ENCODE measurements at regions not wholly inside any gene's neighbourhood (a gene's known extent, or its start where the extent isn't known, plus 50 kb on each side); places are given as distances from the start of the nearest gene placed in this dataset.

DNA sequence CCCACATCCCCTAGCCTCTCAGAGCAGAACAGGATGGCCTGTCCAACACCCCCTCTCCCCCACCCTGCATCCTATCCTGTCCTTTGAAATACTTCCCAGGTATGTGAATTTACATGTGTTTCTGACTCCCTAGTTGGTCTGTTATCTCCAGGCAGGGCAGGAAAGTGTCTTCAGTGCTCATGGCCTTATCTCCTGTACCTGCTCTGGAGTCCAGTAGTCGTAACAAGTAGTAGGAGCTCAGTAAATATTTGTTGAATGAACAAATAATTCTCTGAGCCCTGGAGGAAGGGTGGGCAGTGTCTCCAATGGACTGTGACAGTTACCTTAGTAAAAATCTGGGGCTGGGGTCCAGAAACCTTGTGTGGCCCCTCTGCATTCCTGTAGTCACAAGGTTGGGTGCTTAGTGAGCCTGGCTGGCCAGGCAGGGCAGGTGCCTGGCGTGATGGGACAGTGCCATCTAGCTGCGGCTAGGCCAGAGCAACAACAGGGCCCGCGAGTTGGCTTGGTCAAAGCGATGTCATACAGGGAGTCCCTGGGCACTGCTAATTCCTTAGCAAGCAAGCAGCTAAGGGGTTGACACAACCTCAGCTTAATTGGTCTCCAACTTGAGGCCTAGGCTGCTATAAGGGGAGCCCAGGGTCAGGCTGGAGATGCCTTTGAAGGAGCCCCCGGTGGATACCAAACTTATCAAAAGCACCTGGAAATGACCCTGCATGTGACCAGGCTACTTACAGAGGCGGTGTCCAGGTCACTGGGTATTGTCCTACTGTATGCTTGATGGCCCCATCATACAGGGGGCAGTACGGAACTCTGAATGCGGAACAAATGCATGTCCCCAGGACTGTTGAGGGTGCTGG lies 89.0 kb upstream of the PPM1J start:
- peaks cover 3% of the 10 kb centered on the region for H3K27me3 Mint-ChIP-seq
- H3K9me3 Mint-ChIP-seq = no peaks in the 10 kb centered on the region
- ChIA-PET POLR2A (no interaction called here), CTCF (interaction anchor here (0.7 to 6.0 kb wide), 4 partner anchors 83 to 446 kb away, joined by 3 to 59 read pairs (median 5); partner anchors contain the start of gene PPM1J)
- intact Hi-C loops (cut with micrococcal nuclease) = loop anchor here (1.0 to 10.0 kb wide), 3 partner anchors 88 to 449 kb away; no protein-coding TSS in a partner anchor
- H3K27ac Mint-ChIP-seq = no peak overlapping the region
- DNase-seq (peak; percentile 27), ATAC-seq (ENCODE audit: low read depth) (peak; percentile 82)
- TF ChIP-seq, protein P1, sequence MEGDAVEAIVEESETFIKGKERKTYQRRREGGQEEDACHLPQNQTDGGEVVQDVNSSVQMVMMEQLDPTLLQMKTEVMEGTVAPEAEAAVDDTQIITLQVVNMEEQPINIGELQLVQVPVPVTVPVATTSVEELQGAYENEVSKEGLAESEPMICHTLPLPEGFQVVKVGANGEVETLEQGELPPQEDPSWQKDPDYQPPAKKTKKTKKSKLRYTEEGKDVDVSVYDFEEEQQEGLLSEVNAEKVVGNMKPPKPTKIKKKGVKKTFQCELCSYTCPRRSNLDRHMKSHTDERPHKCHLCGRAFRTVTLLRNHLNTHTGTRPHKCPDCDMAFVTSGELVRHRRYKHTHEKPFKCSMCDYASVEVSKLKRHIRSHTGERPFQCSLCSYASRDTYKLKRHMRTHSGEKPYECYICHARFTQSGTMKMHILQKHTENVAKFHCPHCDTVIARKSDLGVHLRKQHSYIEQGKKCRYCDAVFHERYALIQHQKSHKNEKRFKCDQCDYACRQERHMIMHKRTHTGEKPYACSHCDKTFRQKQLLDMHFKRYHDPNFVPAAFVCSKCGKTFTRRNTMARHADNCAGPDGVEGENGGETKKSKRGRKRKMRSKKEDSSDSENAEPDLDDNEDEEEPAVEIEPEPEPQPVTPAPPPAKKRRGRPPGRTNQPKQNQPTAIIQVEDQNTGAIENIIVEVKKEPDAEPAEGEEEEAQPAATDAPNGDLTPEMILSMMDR (IDR thresholded peaks at IDR 0.05) = no peak
- H3K36me3 Mint-ChIP-seq (ENCODE audit: low read depth) = no peaks in the 10 kb centered on the region
- H3K4me3 Mint-ChIP-seq = no peak overlapping the region
- no peaks in the 10 kb centered on the region for H3K4me1 Mint-ChIP-seq

DNA sequence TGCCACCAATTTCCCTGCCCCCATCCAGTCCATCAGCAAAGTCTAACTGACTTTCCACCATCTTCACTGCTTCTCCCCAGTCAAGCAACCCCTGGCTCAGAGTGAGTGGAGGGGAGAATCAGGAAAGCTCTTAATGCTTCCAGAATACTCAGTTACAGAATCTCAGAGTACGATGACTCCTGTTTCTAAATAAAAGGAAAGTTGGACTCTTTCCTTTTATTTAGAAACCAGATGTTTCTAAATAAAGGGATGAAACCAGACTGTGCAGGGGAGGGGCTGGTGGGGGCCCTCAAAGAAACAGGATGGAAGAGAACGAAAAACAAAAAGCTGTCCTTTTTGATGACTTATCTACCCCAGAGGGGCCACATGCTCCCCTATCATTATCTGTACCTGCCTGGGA lies 85.2 kb upstream of the PPM1J start:
- Mint-ChIP-seq H3K27ac (no peak overlapping the region), H3K4me3 (no peak overlapping the region), H3K4me1 (peaks cover 7% of the 10 kb centered on the region), H3K9me3 (no peaks in the 10 kb centered on the region), H3K36me3 (ENCODE audit: low read depth) (no peaks in the 10 kb centered on the region), H3K27me3 (peaks cover 3% of the 10 kb centered on the region)
- DNase-seq (no peak), ATAC-seq (ENCODE audit: low read depth) (no peak)
- ChIA-PET CTCF (no interaction called here), POLR2A (no interaction called here)
- intact Hi-C loops (cut with micrococcal nuclease) = loop anchor here (10.0 kb wide), 1 partner anchor 445 kb away; no protein-coding TSS in a partner anchor
- TF ChIP-seq, protein P1 (IDR thresholded peaks at IDR 0.05) = no peak

DNA sequence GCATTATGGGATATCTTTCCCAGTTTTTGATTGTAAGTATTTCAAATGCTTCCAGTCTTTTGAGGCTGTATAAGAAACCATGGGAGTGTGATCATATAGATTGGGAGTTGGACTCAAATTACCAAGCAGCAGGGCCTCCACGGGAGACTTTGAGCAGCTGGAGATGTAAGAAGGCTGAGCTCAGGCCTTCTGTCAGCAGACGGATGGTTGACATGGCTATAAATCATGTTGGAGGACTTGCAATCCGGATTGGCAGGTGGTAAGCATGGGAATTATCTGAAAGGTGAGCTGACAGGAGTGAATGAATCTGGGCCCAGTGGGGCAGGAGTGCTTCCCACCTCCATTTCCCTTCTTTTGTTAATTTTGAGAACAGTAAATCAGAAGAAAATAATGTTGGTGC lies 83.2 kb upstream of the PPM1J start:
- ChIA-PET CTCF (no interaction called here), POLR2A (no interaction called here)
- intact Hi-C loops (cut with micrococcal nuclease) = no loop called here
- DNase-seq (no peak), ATAC-seq (ENCODE audit: low read depth) (no peak)
- H3K36me3 Mint-ChIP-seq (ENCODE audit: low read depth) = no peaks in the 10 kb centered on the region
- TF ChIP-seq, protein P1 (IDR thresholded peaks at IDR 0.05) = no peak
- no peaks in the 10 kb centered on the region for H3K9me3 Mint-ChIP-seq
- no peak overlapping the region for H3K27ac Mint-ChIP-seq
- peaks cover 9% of the 10 kb centered on the region for H3K4me1 Mint-ChIP-seq
- H3K27me3 Mint-ChIP-seq = no peaks in the 10 kb centered on the region
- no peak overlapping the region for H3K4me3 Mint-ChIP-seq

DNA sequence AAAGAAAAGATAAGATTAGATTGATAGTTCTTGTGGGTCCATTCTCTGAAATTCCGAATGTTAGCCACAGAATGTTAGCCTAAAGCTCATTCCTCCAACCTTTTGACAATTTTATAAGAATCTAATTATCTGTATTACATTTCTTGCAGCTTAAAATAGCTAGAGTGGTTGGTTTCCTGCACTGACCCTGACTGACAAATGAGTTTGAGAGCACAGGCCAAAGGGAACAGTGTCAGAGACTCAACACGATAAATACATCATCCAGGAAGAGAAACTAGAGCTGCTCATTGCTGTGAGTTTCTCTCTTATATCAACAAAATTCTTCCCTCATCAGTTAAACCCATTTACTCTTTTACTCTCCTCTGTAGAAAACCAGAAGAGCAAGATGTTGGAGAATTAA lies 82.1 kb upstream of the PPM1J start:
- CTCF ChIA-PET = no interaction called here
- DNase-seq (no peak), ATAC-seq (ENCODE audit: low read depth) (no peak)
- Mint-ChIP-seq H3K36me3 (ENCODE audit: low read depth) (no peaks in the 10 kb centered on the region), H3K4me1 (peaks cover 9% of the 10 kb centered on the region), H3K4me3 (no peak overlapping the region), H3K27ac (no peak overlapping the region), H3K9me3 (no peaks in the 10 kb centered on the region), H3K27me3 (no peaks in the 10 kb centered on the region)
- POLR2A ChIA-PET = no interaction called here
- intact Hi-C loops (cut with micrococcal nuclease) = no loop called here
- TF ChIP-seq, protein P1 (IDR thresholded peaks at IDR 0.05) = no peak

GRCh38 chr1:112794654-112795239 lies 79.6 kb upstream of the PPM1J start:
- H3K4me3 Mint-ChIP-seq = no peak overlapping the region
- no peak overlapping the region for H3K27ac Mint-ChIP-seq
- TF ChIP-seq, protein P1 (IDR thresholded peaks at IDR 0.05) = no peak
- no peak for ATAC-seq (ENCODE audit: low read depth)
- ChIA-PET CTCF (no interaction called here), POLR2A (no interaction called here)
- H3K4me1 Mint-ChIP-seq = peaks cover 9% of the 10 kb centered on the region
- H3K36me3 Mint-ChIP-seq (ENCODE audit: low read depth) = no peaks in the 10 kb centered on the region
- intact Hi-C loops (cut with micrococcal nuclease) = no loop called here
- H3K9me3 Mint-ChIP-seq = no peaks in the 10 kb centered on the region
- DNase-seq = no peak
- H3K27me3 Mint-ChIP-seq = peaks cover 10% of the 10 kb centered on the region

All from activated B cell treated with CpG ODN at 0.5 μM for 24 hours (primary cell).